Activated naive CD8-positive, alpha-beta T cell treated with anti-CD3 and anti-CD28 coated beads, Interleukin-2, amount 50 U/mL, for 24 hours (primary cell): ENCODE measurements at regions not wholly inside any gene's neighbourhood (a gene's known extent, or its start where the extent isn't known, plus 50 kb on each side); places are given as distances from the start of the nearest gene placed in this dataset.

Experiments used
- ATAC-seq: fragments of 150-1000 bp; cut with Tn5 transposase; one replicate; pipeline ENCODE4 v1.10.0; 2021
- DNase-seq: peaks from one replicate; pipeline ENCODE4 v3.0.0; 2021
- H3K27ac Mint-ChIP-seq: one replicate; pipeline ENCODE4 v1.8.0; 2021; ENCODE audit warnings: mild to moderate bottlenecking, mixed read lengths
- H3K27me3 Mint-ChIP-seq: one replicate; pipeline ENCODE4 v1.8.0; 2021; ENCODE audit warnings: mixed read lengths
- H3K36me3 Mint-ChIP-seq: one replicate; pipeline ENCODE4 v1.8.0; 2021; ENCODE audit warnings: low read depth, mixed read lengths
- H3K4me1 Mint-ChIP-seq: one replicate; pipeline ENCODE4 v1.8.0; 2021; ENCODE audit warnings: mixed read lengths
- H3K4me3 Mint-ChIP-seq: one replicate; pipeline ENCODE4 v1.8.0; 2021; ENCODE audit warnings: mild to moderate bottlenecking, moderate library complexity, mixed read lengths
- H3K9me3 Mint-ChIP-seq: one replicate; pipeline ENCODE4 v1.8.0; 2021; ENCODE audit warnings: mixed read lengths

DNA sequence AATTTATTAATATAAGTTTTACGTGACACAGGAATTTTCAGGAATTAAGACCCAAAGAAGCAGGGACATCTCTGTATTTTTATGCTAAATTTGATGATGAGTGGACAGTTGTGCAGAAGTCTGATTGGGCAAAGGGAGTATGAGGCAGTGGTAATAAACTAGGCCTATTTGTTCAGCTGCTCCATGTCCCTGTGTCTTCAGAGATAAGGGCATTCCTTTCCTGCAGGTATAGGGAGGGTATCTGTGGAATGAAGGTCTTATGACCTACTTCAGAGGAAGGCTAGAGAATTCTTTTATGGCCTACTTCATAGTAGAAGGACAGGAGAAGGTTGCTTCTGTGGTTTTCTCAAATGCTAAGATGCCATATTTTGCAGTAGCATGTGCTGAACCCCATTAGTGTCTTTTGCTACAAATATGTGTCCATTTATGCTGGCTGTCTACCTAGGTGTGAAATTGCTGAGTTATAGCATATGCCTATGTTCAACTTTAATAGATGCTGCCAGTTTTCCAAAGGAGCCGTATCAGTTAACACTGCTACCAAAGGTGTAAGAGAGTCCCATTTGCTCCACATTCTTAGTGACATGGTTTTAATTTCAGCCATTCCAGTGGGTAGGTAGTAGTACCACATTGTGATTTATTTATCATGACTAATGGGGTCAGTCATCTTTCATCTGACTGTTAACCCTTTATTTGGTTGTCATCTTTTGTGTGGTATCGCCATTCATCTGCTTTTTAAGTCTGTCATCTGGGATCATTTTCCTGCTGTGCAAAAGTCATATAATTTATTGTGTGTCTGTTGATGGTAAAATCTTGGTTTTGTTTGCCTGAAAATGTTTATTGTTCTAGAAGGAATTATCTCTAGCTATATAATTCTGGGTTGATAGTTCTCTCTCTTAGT, 410.7 kb upstream of the RGS6 start:
- DNase-seq (no peak), ATAC-seq (no peak)
- H3K27ac Mint-ChIP-seq: no peak overlapping the region
- peaks cover 16% of the 10 kb centered on the region for H3K4me1 Mint-ChIP-seq
- H3K36me3 Mint-ChIP-seq: peaks cover 18% of the 10 kb centered on the region
- H3K4me3 Mint-ChIP-seq: no peak overlapping the region
- H3K27me3 Mint-ChIP-seq: no peaks in the 10 kb centered on the region
- peaks cover 7% of the 10 kb centered on the region for H3K9me3 Mint-ChIP-seq

DNA sequence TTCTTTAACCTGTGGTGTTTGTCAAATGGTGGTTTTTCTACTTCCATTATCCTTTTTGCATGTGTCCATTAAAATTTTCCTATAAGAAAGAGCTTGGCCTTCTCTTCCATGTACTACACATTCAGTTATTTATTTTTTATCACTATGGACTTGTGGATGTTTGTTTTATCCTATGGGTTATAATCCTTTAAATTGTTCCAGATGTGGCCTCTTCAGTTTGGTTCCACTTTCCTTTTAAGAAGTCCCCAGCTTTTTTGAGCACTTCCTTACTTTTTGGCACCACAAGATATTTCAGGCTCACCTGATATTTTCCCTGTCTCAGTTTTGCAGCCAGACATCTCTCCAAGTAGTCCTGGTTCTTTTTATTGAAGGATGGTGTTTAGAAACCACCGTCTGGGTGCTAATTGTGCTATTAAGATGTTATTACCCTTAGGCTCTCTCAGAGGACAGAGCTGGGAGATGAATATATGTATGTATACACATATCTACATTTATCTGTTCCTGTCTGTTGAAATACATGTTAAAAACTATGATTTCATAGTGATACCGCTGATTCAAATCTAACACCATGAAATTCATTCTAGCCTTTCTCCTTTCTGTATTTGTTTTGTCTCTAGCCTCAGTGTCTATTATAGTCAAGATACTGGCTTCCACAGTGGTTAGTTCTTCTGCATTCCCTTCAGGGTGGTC, 408.5 kb upstream of the RGS6 start:
- peaks cover 17% of the 10 kb centered on the region for H3K4me1 Mint-ChIP-seq
- H3K27ac Mint-ChIP-seq: no peak overlapping the region
- no peaks in the 10 kb centered on the region for H3K27me3 Mint-ChIP-seq
- no peak overlapping the region for H3K4me3 Mint-ChIP-seq
- no peak for DNase-seq
- H3K36me3 Mint-ChIP-seq: peaks cover 8% of the 10 kb centered on the region
- ATAC-seq: peak; percentile 52
- peaks cover under 1% of the 10 kb centered on the region for H3K9me3 Mint-ChIP-seq

DNA sequence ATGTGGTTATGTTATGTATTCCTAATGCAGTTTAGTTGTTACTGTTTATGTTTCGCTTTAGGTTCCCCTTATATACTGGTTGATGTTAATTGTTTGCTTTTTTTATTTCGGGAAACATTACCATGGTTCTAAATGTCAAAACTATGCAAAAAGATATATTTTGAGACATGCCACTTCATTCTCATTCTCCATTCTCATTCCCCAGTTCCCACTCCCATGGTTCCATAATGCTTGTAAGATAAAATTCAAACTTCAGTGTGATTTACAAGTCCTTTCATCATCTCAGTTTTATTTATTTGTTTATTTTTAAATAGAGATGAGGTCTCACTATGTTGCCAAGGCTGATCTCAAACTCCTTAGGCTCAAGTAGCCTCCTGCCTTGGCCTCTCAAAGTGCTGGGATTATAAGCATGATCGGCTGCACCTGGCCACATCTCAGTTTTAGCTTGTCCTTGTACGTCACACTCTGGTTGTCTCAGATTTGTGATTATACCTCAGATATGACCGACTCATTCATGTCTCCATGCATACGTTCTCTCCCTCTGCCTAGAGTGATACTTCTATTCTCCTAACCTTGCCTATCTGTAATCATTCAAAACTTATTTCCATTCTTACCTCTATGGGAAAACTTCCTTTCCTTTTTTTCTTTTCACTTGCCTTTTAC, 407.8 kb upstream of the RGS6 start:
- peaks cover 17% of the 10 kb centered on the region for H3K4me1 Mint-ChIP-seq
- ATAC-seq (no peak), DNase-seq (no peak)
- H3K9me3 Mint-ChIP-seq: no peaks in the 10 kb centered on the region
- H3K4me3 Mint-ChIP-seq: no peak overlapping the region
- no peak overlapping the region for H3K27ac Mint-ChIP-seq
- H3K27me3 Mint-ChIP-seq: no peaks in the 10 kb centered on the region
- peaks cover 6% of the 10 kb centered on the region for H3K36me3 Mint-ChIP-seq

DNA sequence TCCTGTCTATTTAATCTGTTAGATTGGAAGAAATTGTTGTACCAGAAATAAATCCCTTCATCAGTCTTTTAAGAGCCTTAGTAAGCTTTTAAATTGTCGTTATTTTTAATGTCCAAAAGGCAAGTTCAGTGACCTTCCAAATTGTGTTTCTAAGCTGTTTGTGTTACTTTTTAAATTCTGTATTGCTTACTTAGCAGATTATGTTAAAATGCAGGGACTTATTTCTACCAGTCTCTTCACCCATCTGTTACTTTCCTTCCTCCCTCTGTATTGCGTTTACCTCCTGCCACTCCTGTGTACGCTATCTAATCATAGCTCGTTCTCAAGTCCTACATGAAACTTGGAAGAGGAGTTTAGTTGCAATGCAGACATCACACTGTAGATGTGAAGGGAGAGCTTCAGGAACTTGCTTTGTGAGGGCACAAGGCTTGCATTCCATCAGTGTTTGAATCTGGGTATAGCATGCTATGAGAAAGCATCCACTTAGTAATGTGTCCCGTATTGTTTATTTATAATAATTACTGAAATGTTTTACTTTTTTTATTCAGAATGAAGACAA, 406.5 kb upstream of the RGS6 start:
- Mint-ChIP-seq H3K36me3 (peaks cover 17% of the 10 kb centered on the region), H3K9me3 (no peaks in the 10 kb centered on the region), H3K27me3 (no peaks in the 10 kb centered on the region), H3K4me1 (peaks cover 17% of the 10 kb centered on the region), H3K27ac (no peak overlapping the region), H3K4me3 (no peak overlapping the region)
- ATAC-seq (no peak), DNase-seq (no peak)

DNA sequence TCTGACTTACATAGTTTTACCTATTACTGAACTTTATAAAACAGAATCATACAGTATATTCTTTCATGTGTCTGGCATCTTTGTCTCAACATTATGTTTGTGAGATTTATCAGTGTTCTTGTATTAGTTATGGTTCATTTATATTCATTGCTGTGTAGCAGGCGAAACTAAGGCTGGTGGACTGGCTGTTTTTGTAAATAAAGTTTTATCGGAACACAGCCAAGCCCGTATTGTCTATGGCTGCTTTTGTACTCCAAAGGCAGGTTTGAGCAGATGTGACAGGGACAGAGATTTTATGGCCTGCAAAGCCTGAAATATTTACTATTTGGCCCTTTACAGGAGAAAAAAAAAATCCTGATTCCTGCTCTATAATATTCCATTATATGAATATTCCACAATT, 405.8 kb upstream of the RGS6 start:
- Mint-ChIP-seq H3K4me1 (peaks cover 17% of the 10 kb centered on the region), H3K27me3 (no peaks in the 10 kb centered on the region), H3K4me3 (no peak overlapping the region), H3K36me3 (peaks cover 24% of the 10 kb centered on the region), H3K27ac (no peak overlapping the region), H3K9me3 (no peaks in the 10 kb centered on the region)
- DNase-seq (no peak), ATAC-seq (no peak)

DNA sequence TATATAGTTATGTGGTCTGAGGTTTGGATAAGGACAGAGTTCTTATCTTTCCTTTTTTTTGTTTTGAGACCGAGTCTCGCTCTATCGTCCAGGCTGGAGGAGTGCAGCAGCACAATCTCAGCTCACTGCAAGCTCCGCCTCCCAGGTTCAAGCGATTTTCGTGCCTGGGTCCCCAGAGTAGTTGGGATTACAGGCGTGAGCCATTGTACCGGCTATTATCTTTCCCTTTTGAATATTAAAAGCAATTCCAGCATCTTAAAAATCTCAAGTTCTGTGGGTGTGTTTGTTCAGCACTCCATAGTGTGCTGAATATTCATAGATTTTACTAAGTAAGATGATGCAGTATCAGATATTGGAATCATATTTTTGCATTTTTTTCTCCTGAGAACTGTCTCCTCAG, 404.4 kb upstream of the RGS6 start:
- Mint-ChIP-seq H3K27me3 (no peaks in the 10 kb centered on the region), H3K36me3 (peaks cover 23% of the 10 kb centered on the region), H3K4me1 (peaks cover 20% of the 10 kb centered on the region), H3K27ac (no peak overlapping the region), H3K4me3 (no peak overlapping the region), H3K9me3 (no peaks in the 10 kb centered on the region)
- DNase-seq (no peak), ATAC-seq (no peak)

DNA sequence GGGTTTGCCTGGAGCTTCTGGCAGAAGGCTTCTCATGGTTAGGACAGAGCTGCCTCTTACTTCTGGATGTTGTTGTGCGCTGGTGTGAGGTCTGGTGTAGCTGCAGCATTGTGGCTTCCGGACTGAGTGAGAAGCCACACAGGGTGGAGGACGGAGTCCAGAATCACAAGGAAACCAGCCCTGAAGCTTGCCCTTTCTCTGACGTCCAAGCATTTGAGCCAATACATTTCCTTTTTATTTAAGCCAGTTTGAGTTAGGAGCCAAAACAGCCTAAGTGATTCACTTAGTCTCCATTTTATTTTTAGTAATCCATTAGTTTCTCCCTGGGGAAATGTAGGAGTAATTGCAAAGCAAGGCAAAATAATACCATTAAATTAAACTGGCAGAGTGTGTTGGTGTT, 402.4 kb upstream of the RGS6 start:
- Mint-ChIP-seq H3K4me1 (peaks cover 7% of the 10 kb centered on the region), H3K36me3 (peaks cover 24% of the 10 kb centered on the region), H3K27me3 (no peaks in the 10 kb centered on the region), H3K27ac (no peak overlapping the region), H3K9me3 (no peaks in the 10 kb centered on the region), H3K4me3 (no peak overlapping the region)
- no peak for ATAC-seq
- no peak for DNase-seq

DNA sequence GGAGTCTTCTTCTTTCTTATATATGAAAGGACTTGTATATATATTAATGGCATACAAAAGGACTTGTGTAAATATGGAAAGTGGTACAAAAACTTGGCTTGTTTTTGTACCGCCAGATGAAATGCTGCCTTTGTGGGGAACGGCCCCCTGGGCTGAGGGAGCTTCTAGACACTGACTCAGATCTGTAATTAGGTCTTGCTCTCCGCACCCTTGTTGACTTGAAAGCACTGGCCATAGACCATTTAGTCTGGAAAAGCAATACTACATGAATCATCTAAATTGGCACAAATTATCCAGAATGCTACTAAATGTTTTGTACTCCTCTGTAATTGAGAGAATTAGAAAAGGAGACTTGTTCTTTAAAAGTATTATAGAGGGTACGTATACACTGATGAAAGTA, 399.9 kb upstream of the RGS6 start:
- ATAC-seq: no peak
- Mint-ChIP-seq H3K4me1 (peaks cover 11% of the 10 kb centered on the region), H3K27ac (no peak overlapping the region), H3K36me3 (peaks cover 24% of the 10 kb centered on the region), H3K4me3 (no peak overlapping the region), H3K9me3 (no peaks in the 10 kb centered on the region), H3K27me3 (no peaks in the 10 kb centered on the region)
- no peak for DNase-seq

DNA sequence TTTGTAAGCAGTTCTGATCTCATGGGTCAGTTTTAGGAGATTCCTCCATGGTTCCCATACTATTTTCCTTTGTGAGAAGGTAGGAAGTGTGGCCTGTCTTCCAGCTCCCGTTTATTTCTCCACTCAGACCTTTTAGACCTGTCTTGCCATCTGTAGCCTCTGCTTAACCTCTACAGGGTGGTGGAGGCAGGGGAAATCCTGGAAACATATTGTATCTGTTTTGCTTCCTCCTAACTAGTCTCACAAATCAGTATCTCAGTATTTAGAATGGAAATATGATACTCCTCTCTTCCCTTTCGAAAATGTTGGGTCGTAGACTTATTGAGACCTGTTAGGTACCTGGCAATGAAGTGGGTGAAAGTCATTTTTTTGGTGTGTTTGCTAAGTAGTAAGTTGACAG, 399.4 kb upstream of the RGS6 start:
- Mint-ChIP-seq H3K4me3 (no peak overlapping the region), H3K36me3 (peaks cover 24% of the 10 kb centered on the region), H3K27ac (no peak overlapping the region), H3K4me1 (peaks cover 16% of the 10 kb centered on the region), H3K27me3 (no peaks in the 10 kb centered on the region), H3K9me3 (no peaks in the 10 kb centered on the region)
- DNase-seq: no peak
- no peak for ATAC-seq

DNA sequence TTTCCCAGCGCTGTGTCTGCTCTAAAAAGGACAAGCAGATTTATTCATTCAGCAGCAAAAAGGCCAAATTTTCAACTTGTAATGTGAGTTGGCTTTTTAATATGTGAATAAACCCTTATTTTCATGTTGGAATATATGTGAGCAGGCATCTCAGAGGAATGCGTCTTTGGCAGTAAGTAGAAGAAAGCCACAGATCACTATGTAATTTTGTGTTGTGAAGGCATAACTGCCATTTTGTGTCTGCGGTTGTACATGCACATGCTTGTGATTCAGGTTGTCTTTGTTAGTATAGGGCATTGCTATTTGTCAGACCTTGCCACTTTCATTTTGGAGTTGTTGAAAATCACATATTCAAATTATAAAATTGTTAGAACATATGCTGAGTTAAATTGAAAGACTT, 398.8 kb upstream of the RGS6 start:
- peaks cover 14% of the 10 kb centered on the region for H3K4me1 Mint-ChIP-seq
- no peak overlapping the region for H3K4me3 Mint-ChIP-seq
- H3K27me3 Mint-ChIP-seq: no peaks in the 10 kb centered on the region
- peaks cover 24% of the 10 kb centered on the region for H3K36me3 Mint-ChIP-seq
- no peak overlapping the region for H3K27ac Mint-ChIP-seq
- DNase-seq: no peak
- no peak for ATAC-seq
- no peaks in the 10 kb centered on the region for H3K9me3 Mint-ChIP-seq

DNA sequence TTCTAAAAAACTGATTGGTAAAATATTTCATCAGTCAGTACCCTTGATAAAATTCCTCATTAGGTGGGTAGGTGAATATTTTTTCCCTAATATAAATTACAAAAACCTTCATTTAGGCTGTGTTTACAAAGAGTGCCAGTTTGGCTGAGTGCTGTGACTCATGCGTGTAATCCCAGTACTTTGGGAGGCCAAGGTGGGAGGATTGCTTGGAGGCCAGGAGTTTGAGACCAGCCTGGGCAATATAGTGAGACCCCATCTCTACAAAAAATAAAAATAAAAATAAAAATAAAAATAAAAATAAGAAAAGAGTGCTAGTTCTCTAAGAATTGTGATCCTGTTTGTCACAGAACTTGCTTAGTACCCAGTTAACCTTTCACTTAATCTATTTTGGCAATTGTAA, 398.4 kb upstream of the RGS6 start:
- Mint-ChIP-seq H3K4me3 (no peak overlapping the region), H3K27me3 (no peaks in the 10 kb centered on the region), H3K36me3 (peaks cover 24% of the 10 kb centered on the region), H3K9me3 (no peaks in the 10 kb centered on the region), H3K27ac (no peak overlapping the region), H3K4me1 (peaks cover 16% of the 10 kb centered on the region)
- ATAC-seq (no peak), DNase-seq (no peak)

DNA sequence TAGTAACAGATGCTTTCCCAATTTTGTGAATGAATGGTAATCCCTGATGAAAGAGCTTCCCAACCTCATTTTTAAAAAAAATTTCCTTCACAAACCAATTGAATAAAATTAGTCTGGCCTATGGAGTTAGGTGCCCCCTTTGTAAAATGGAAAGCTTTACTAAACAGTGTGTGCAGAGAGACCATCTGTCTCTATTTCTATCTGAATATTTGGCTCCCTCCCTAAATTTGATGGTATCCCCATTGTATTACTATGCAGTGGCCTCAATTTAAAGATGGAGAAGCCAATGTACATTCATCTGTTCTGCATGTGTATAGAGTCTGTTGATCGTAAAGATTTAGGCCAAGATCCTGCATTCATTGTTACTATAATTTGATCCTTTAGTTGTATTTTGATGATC, 397.7 kb upstream of the RGS6 start:
- ATAC-seq (no peak), DNase-seq (no peak)
- H3K4me3 Mint-ChIP-seq: no peak overlapping the region
- no peak overlapping the region for H3K27ac Mint-ChIP-seq
- peaks cover 24% of the 10 kb centered on the region for H3K36me3 Mint-ChIP-seq
- peaks cover 19% of the 10 kb centered on the region for H3K4me1 Mint-ChIP-seq
- no peaks in the 10 kb centered on the region for H3K27me3 Mint-ChIP-seq
- H3K9me3 Mint-ChIP-seq: no peaks in the 10 kb centered on the region

DNA sequence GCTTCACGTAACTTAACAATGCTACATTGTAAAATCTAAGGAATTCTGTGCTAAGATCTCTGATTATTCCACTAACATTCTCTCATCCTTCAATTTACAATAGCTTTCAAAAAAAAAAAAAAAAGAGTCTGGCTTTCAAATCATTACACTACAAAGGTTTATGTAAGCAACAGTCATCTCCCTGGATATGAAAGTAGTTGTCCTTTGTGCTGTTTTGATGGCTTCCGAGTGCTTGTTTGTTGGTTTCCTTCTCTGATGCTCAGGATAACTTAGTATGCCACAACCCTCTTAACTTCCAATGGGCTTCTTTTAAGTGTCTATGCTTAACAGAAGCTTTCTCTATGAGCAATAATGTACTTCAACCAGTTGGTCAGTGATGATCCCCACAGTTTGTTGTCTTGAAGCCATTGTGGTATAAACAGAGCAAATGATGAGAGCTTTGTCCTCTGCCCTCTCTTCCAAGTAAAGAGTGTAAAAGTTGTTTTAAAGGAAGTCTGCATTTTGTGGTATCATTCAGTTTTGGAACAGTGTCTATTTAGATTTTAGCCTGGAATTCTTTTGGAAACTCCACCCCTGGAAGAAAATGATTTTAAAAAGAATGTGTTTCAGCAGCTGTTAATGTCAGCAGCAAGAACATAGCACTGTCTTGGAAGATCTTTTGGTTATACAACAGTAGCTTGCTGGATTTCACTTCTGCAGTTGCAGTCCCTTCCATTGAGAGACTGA, 396.1 kb upstream of the RGS6 start:
- ATAC-seq (no peak), DNase-seq (no peak)
- H3K27ac Mint-ChIP-seq: no peak overlapping the region
- no peaks in the 10 kb centered on the region for H3K27me3 Mint-ChIP-seq
- H3K4me1 Mint-ChIP-seq: peaks cover 30% of the 10 kb centered on the region
- H3K4me3 Mint-ChIP-seq: no peak overlapping the region
- no peaks in the 10 kb centered on the region for H3K9me3 Mint-ChIP-seq
- peaks cover 9% of the 10 kb centered on the region for H3K36me3 Mint-ChIP-seq
